Psoas muscle (tissue), 7 donors: ENCODE measurements at regions not wholly inside any gene's neighbourhood (a gene's known extent, or its start where the extent isn't known, plus 50 kb on each side); places are given as distances from the start of the nearest gene placed in this dataset.
"Not testable (repeated sequence)": the region's sequence is repeated elsewhere in the genome, so short reads cannot be mapped to it uniquely, and the experiment has no call there.

Experiments
- ATAC-seq, 4 donors: fragments of 200-7000 bp; cut with Tn5 transposase; one replicate each; pipeline ENCODE4 v1.9.1; 2020; ENCODE audit warnings: moderate library complexity in 3 of 4, mild to moderate bottlenecking in 2 of 4
- DNase-seq, 2 donors: peaks; one replicate each; pipeline ENCODE4 v3.0.0-alpha.2; 2020
- H3K27ac ChIP-seq: fragments of 200-600 bp; one replicate; pipeline ENCODE4 v1.8.0; 2022
- H3K27me3 ChIP-seq, 3 donors: fragments of 200-600 bp in 1 of 3; one replicate each; pipeline versions ENCODE4 v1.6.1 to v1.8.0; 2013 to 2022; ENCODE audit warnings: low read length in 2 of 3, mild to moderate bottlenecking in 2 of 3, moderate library complexity in 1 of 3; ENCODE audit not compliant: insufficient read depth in 3 of 3
- H3K36me3 ChIP-seq, 2 donors: fragments of 200-600 bp in 1 of 2; one replicate each; pipeline versions ENCODE4 v1.6.1 to v1.8.0; 2013 to 2022; ENCODE audit warnings: low read depth in 1 of 2, mild to moderate bottlenecking in 1 of 2, moderate library complexity in 1 of 2; ENCODE audit not compliant: insufficient read depth in 1 of 2
- H3K4me1 ChIP-seq: fragments of 200-600 bp; one replicate; pipeline ENCODE4 v1.8.0; 2022
- H3K4me3 ChIP-seq: fragments of 200-600 bp; one replicate; pipeline ENCODE4 v1.8.0; 2022; ENCODE audit warnings: mild to moderate bottlenecking
- H3K9me3 ChIP-seq: fragments of 200-600 bp; one replicate; pipeline ENCODE4 v1.8.0; 2022
- CTCF ChIP-seq: fragments of 200-600 bp; IDR thresholded peaks from one replicate; pipeline ENCODE4 v1.8.0; 2022; ENCODE audit warnings: antibody characterized with exemption
- WGBS, 3 donors: extraction: QIAGEN DNeasy Blood & Tissue Kit; methylation state at CpG; one replicate each; pipeline versions ENCODE4 v1.1.6 to v1.1.7; 2013; 5-methylcytosine and 5-hydroxymethylcytosine counted together
- intact Hi-C, 2 donors: fragments of 100-400 bp; cut with DNase I; formaldehyde crosslinking; loops; one replicate each; pipeline versions ENCODE4 v1.11.0 to v1.14.2; 2022
- donor health status: healthy with polysubstance abuse.
- donor health status: DM: no; HTN: no; CAD: no; lungs with moderate emphysema.
- donor health status: Bipolar disorder and iron deficiency.
- donor health status: healthy.
- donor health status: DM: yes; HTN: yes; CAD: no.
- donor health status: DM: no; HTN: no; CAD: no.
- donor health status: DM: yes; HTN: yes; CAD: no.

- no peaks in the 10 kb centered on the region for H3K9me3 ChIP-seq
- TF ChIP-seq CTCF, result no peak
- H3K27me3 ChIP-seq, result peaks cover 0 to 2% (median 0%) of the 10 kb centered on the region in 3 donors
- no peak for DNase-seq
- ATAC-seq, result no peak
- intact Hi-C loops, result no loop called here
- no peaks in the 10 kb centered on the region for H3K36me3 ChIP-seq
- H3K4me3 ChIP-seq, result no peak overlapping the region
- no peak overlapping the region for H3K27ac ChIP-seq
- H3K4me1 ChIP-seq, result no peaks in the 10 kb centered on the region
- 83 to 87% (median 86%) methylated on average over 1 of the region's 1 CpG for WGBS, 3 donors
Observed at GRCh38 chr2:184455624-184456023, 142.7 kb upstream of the ZNF804A start.

- H3K4me3 ChIP-seq, DNase-seq, intact Hi-C loops, ATAC-seq, H3K9me3 ChIP-seq, H3K36me3 ChIP-seq, H3K27ac ChIP-seq, H3K27me3 ChIP-seq, H3K4me1 ChIP-seq: not testable (repeated sequence)
- WGBS, 3 donors, result 97 to 98% (median 97%) methylated on average over 10 of the region's 10 CpGs
Observed at GRCh38 chr2:184456693-184457092, 141.6 kb upstream of the ZNF804A start.

GRCh38 chr2:184463102-184463865 is 135.0 kb upstream of the ZNF804A start:
- intact Hi-C loops, result no loop called here
- Histone ChIP-seq H3K27me3 (peaks cover 0 to 2% (median 2%) of the 10 kb centered on the region in 3 donors), H3K27ac (no peak overlapping the region), H3K4me1 (no peaks in the 10 kb centered on the region), H3K4me3 (no peak overlapping the region), H3K9me3 (no peaks in the 10 kb centered on the region), H3K36me3 (no peaks in the 10 kb centered on the region)
- no peak for ATAC-seq
- DNase-seq, result no peak
- WGBS, 3 donors, result 51 to 64% (median 64%) methylated on average over 4 of the region's 4 CpGs
- TF ChIP-seq CTCF, result no peak

GRCh38 chr2:184463866-184464248 is 134.5 kb upstream of the ZNF804A start:
- Histone ChIP-seq H3K4me3 (no peak overlapping the region), H3K36me3 (no peaks in the 10 kb centered on the region), H3K4me1 (no peaks in the 10 kb centered on the region), H3K27me3 (peaks cover 0 to 2% (median 2%) of the 10 kb centered on the region in 3 donors), H3K9me3 (no peaks in the 10 kb centered on the region), H3K27ac (no peak overlapping the region)
- ATAC-seq (no peak), DNase-seq (no peak)
- no peak for TF ChIP-seq CTCF
- 80 to 87% (median 85%) methylated on average over 1 of the region's 1 CpG for WGBS, 3 donors
- intact Hi-C loops, result no loop called here

GRCh38 chr2:184468826-184469225 is 129.5 kb upstream of the ZNF804A start:
- DNase-seq (no peak), ATAC-seq (no peak)
- Histone ChIP-seq H3K27ac (no peak overlapping the region), H3K4me3 (no peak overlapping the region), H3K27me3 (peaks cover 0 to 2% (median 0%) of the 10 kb centered on the region in 3 donors), H3K4me1 (no peaks in the 10 kb centered on the region), H3K9me3 (no peaks in the 10 kb centered on the region), H3K36me3 (no peaks in the 10 kb centered on the region)
- no peak for TF ChIP-seq CTCF
- 44 to 69% (median 57%) methylated on average over 3 of the region's 3 CpGs for WGBS, 3 donors
- intact Hi-C loops, result no loop called here
